GM12878 (cell line): ENCODE measurements at regions not wholly inside any gene's neighbourhood (a gene's known extent, or its start where the extent isn't known, plus 50 kb on each side); places are given as distances from the start of the nearest gene placed in this dataset.

Experiments
- ATAC-seq: fragments of 200-7000 bp; cut with Tn5 transposase; 3 replicates; pipeline ENCODE4 v1.9.1; 2020; ENCODE audit warnings: mild to moderate bottlenecking, moderate library complexity
- BruUV-seq: library from RNA; stranded (reverse); fragments of 400-500 nt; replicated peaks from 2 replicates; lab custom pipeline; 2021; lab: Mats Ljungman, UMichigan
- CTCF ChIA-PET: fragments of 300-600 bp; sonication (Branson Sonifier 250); formaldehyde crosslinking; extraction: SDS; loops from one replicate; lab custom pipeline; 2021; ENCODE audit warnings: inconsistent platforms; lab: Yijun Ruan, JAX
- POLR2A ChIA-PET: fragments of 350-600 bp; formaldehyde crosslinking; extraction: SDS; loops from one replicate; lab custom pipeline; 2021; ENCODE audit warnings: inconsistent platforms; lab: Charles Lee
- RAD21 ChIA-PET: fragments of 300-600 bp; sonication (Branson Sonifier 250); formaldehyde crosslinking; loops from one replicate; lab custom pipeline; 2023; ENCODE audit warnings: antibody characterized with exemption; ENCODE audit not compliant: unreplicated experiment; lab: Charles Lee
- SMC1A ChIA-PET: fragments of 300-600 bp; sonication (Branson Sonifier 250); formaldehyde crosslinking; loops from one replicate; lab custom pipeline; 2023; ENCODE audit not compliant: unreplicated experiment, uncharacterized antibody; lab: Charles Lee
- DNase-seq: peaks from one replicate; pipeline ENCODE4 v3.0.0-alpha.2; 2011; ENCODE audit warnings: low read depth, low spot score
- FAIRE-seq: peaks from 3 replicates; lab custom pipeline; 2011; peaks lifted over from hg19 to GRCh38; lab: Jason Lieb, UNC
- H2AFZ ChIP-seq: 2 replicates; pipeline ENCODE4 v1.6.0; 2011; ENCODE audit warnings: low read depth, low read length, control low read depth; ENCODE audit not compliant: control insufficient read depth
- H3K27ac ChIP-seq: 2 replicates; pipeline ENCODE4 v1.5.1; 2011; ENCODE audit warnings: control low read depth; ENCODE audit not compliant: control insufficient read depth, insufficient read depth
- H3K27me3 ChIP-seq, 2 experiments: replicated peaks in 1 of 2; 2 replicates each; pipeline versions ENCODE4 v1.6.0 to v1.6.1; 2011; ENCODE audit warnings: low read length in 1 of 2; ENCODE audit not compliant: control insufficient read depth in 2 of 2, insufficient read depth in 2 of 2
- H3K36me3 ChIP-seq, 2 experiments: 2 replicates each; pipeline ENCODE4 v1.5.1; 2011; ENCODE audit warnings: low read length in 1 of 2; ENCODE audit not compliant: control insufficient read depth in 2 of 2, insufficient read depth in 2 of 2
- H3K4me1 ChIP-seq: 2 replicates; pipeline ENCODE4 v1.6.1; 2011; ENCODE audit warnings: mild to moderate bottlenecking, low read length, moderate library complexity, mixed read lengths; ENCODE audit not compliant: control insufficient read depth, insufficient read depth
- H3K4me2 ChIP-seq: 2 replicates; pipeline ENCODE4 v1.6.0; 2011; ENCODE audit warnings: control low read depth; ENCODE audit not compliant: control insufficient read depth, insufficient read depth
- H3K4me3 ChIP-seq: fragments of 200-600 bp; sonication (generic); 2 replicates; pipeline ENCODE4 v1.5.1; 2016
- H3K79me2 ChIP-seq: 2 replicates; pipeline ENCODE4 v1.6.0; 2011; ENCODE audit warnings: low read length; ENCODE audit not compliant: control insufficient read depth, insufficient read depth
- H3K9ac ChIP-seq: 2 replicates; pipeline ENCODE4 v1.8.0; 2011; ENCODE audit warnings: low read length, control low read depth, mixed read lengths; ENCODE audit not compliant: control insufficient read depth, insufficient read depth
- H3K9me3 ChIP-seq: replicated peaks from 3 replicates; pipeline ENCODE4 v1.5.1; 2011; ENCODE audit warnings: mild to moderate bottlenecking, low read length; ENCODE audit not compliant: control insufficient read depth, insufficient read depth
- H4K20me1 ChIP-seq: 2 replicates; pipeline ENCODE4 v1.6.0; 2011; ENCODE audit not compliant: control insufficient read depth, insufficient read depth
- CREB1 ChIP-seq: IDR thresholded peaks from 2 replicates; pipeline ENCODE4 v1.6.1; 2012; ENCODE audit warnings: low read depth, mild to moderate bottlenecking, inconsistent platforms
- EGR1 ChIP-seq, 2 experiments: IDR thresholded peaks; 1 replicate in 1 of 2; 2 replicates in 1 of 2; pipeline ENCODE4 v1.6.1; 2011 to 2012; ENCODE audit warnings: low read depth in 2 of 2, low read length in 2 of 2, borderline replicate concordance in 1 of 2, mild to moderate bottlenecking in 1 of 2, moderate library complexity in 1 of 2
- ESRRA ChIP-seq: IDR thresholded peaks from 2 replicates; pipeline ENCODE4 v1.6.1; 2012; ENCODE audit warnings: mild to moderate bottlenecking, low read length, improper control_type of control experiment
- MAX ChIP-seq: IDR thresholded peaks from 2 replicates; pipeline ENCODE4 v1.6.1; 2012; ENCODE audit warnings: low read depth, low read length, improper control_type of control experiment
- RB1 ChIP-seq: fragments of 450-650 bp; formaldehyde crosslinking; IDR thresholded peaks from 2 replicates; pipeline ENCODE4 v1.6.1; 2017; ENCODE audit warnings: mild to moderate bottlenecking, borderline replicate concordance
- RFX5 ChIP-seq: IDR thresholded peaks from 2 replicates; pipeline ENCODE4 v1.6.1; 2011; ENCODE audit warnings: low read depth, low read length, improper control_type of control experiment
- SIX5 ChIP-seq: IDR thresholded peaks from 2 replicates; pipeline ENCODE4 v1.6.1; 2011; ENCODE audit warnings: mild to moderate bottlenecking, low read depth, low read length, moderate library complexity; ENCODE audit not compliant: severe bottlenecking
- SMARCA5 ChIP-seq: fragments of 450-650 bp; IDR thresholded peaks from 2 replicates; pipeline ENCODE4 v1.6.1; 2017; ENCODE audit warnings: mild to moderate bottlenecking
- STAT3 ChIP-seq: IDR thresholded peaks from 2 replicates; pipeline ENCODE4 v1.6.1; 2011; ENCODE audit warnings: low read depth, low read length, improper control_type of control experiment
- WGBS: methylation state at CpG from one replicate; pipeline ENCODE4 v1.1.6; 2016; ENCODE audit warnings: low lambda C conversion rate; ENCODE audit not compliant: insufficient replicate concordance, insufficient coverage; ENCODE audit errors: missing lambda C conversion rate; 5-methylcytosine and 5-hydroxymethylcytosine counted together
- in situ Hi-C: fragments of 300-500 bp; cut with MboI; formaldehyde crosslinking; loops from 9 replicates; pipeline ENCODE4 v1.14.3; 2018; ENCODE audit warnings: mixed read lengths
- intact Hi-C: fragments of 100-400 bp; cut with micrococcal nuclease; formaldehyde crosslinking; loops from one replicate; pipeline ENCODE4 v1.14.2; 2022; ENCODE audit not compliant: unreplicated experiment
- TF ChIP-seq, protein P1 (sequence below): fragments of 150-350 bp; IDR thresholded peaks from 2 replicates; pipeline ENCODE4 v1.6.1; 2016; ENCODE audit warnings: low read depth, low read length
- TF ChIP-seq, protein P2 (sequence below): IDR thresholded peaks from 2 replicates; pipeline ENCODE4 v1.6.1; 2012; ENCODE audit warnings: mild to moderate bottlenecking, low read depth, low read length

- Histone ChIP-seq H3K27me3 (no peaks in the 10 kb centered on the region), H4K20me1 (no peaks in the 10 kb centered on the region), H3K9me3 (no peaks in the 10 kb centered on the region), H3K9ac (no peak overlapping the region), H3K4me3 (no peak overlapping the region), H3K4me2 (no peak overlapping the region), H3K4me1 (peaks cover 11% of the 10 kb centered on the region), H3K36me3 (no peaks in the 10 kb centered on the region), H2AFZ (no peak overlapping the region), H3K79me2 (no peaks in the 10 kb centered on the region), H3K27ac (no peak overlapping the region)
- POLR2A ChIA-PET, result no interaction called here
- no peak for FAIRE-seq
- no peak for ATAC-seq
- no TSS peak for BruUV-seq
- DNase-seq, result no peak
- RAD21 ChIA-PET, result no interaction called here
- CTCF ChIA-PET, result no interaction called here
- intact Hi-C loops, result no loop called here
- SMC1A ChIA-PET, result interaction anchor here (0.7 to 1.1 kb wide), 2 partner anchors 18 to 50 kb away, joined by 3 read pairs; no protein-coding TSS in a partner anchor
- TF ChIP-seq, protein P1, sequence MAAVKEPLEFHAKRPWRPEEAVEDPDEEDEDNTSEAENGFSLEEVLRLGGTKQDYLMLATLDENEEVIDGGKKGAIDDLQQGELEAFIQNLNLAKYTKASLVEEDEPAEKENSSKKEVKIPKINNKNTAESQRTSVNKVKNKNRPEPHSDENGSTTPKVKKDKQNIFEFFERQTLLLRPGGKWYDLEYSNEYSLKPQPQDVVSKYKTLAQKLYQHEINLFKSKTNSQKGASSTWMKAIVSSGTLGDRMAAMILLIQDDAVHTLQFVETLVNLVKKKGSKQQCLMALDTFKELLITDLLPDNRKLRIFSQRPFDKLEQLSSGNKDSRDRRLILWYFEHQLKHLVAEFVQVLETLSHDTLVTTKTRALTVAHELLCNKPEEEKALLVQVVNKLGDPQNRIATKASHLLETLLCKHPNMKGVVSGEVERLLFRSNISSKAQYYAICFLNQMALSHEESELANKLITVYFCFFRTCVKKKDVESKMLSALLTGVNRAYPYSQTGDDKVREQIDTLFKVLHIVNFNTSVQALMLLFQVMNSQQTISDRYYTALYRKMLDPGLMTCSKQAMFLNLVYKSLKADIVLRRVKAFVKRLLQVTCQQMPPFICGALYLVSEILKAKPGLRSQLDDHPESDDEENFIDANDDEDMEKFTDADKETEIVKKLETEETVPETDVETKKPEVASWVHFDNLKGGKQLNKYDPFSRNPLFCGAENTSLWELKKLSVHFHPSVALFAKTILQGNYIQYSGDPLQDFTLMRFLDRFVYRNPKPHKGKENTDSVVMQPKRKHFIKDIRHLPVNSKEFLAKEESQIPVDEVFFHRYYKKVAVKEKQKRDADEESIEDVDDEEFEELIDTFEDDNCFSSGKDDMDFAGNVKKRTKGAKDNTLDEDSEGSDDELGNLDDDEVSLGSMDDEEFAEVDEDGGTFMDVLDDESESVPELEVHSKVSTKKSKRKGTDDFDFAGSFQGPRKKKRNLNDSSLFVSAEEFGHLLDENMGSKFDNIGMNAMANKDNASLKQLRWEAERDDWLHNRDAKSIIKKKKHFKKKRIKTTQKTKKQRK, result no peak
- TF ChIP-seq SIX5, result no peak
- TF ChIP-seq RFX5, result no peak
- TF ChIP-seq RB1, result no peak
- TF ChIP-seq ESRRA, result no peak
- no peak for TF ChIP-seq MAX
- TF ChIP-seq, protein P2, sequence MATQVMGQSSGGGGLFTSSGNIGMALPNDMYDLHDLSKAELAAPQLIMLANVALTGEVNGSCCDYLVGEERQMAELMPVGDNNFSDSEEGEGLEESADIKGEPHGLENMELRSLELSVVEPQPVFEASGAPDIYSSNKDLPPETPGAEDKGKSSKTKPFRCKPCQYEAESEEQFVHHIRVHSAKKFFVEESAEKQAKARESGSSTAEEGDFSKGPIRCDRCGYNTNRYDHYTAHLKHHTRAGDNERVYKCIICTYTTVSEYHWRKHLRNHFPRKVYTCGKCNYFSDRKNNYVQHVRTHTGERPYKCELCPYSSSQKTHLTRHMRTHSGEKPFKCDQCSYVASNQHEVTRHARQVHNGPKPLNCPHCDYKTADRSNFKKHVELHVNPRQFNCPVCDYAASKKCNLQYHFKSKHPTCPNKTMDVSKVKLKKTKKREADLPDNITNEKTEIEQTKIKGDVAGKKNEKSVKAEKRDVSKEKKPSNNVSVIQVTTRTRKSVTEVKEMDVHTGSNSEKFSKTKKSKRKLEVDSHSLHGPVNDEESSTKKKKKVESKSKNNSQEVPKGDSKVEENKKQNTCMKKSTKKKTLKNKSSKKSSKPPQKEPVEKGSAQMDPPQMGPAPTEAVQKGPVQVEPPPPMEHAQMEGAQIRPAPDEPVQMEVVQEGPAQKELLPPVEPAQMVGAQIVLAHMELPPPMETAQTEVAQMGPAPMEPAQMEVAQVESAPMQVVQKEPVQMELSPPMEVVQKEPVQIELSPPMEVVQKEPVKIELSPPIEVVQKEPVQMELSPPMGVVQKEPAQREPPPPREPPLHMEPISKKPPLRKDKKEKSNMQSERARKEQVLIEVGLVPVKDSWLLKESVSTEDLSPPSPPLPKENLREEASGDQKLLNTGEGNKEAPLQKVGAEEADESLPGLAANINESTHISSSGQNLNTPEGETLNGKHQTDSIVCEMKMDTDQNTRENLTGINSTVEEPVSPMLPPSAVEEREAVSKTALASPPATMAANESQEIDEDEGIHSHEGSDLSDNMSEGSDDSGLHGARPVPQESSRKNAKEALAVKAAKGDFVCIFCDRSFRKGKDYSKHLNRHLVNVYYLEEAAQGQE, result no peak
- no peak for TF ChIP-seq SMARCA5
- no peak for TF ChIP-seq STAT3
- no peak for TF ChIP-seq EGR1 (IDR thresholded peaks at IDR 0.05; ENCODE audit: borderline replicate concordance in 1 of 2, low read depth in 2 of 2, low read length in 2 of 2)
- TF ChIP-seq CREB1, result no peak
- in situ Hi-C loops, result no loop called here
- WGBS, result 91% methylated on average over 2 of the region's 2 CpGs
These were observed 128.1 kb upstream of the SERTAD2 start for GRCh38 chr2:64781711-64782390.
